Fibroblast of peridontal ligament (primary cell): ENCODE measurements at regions not wholly inside any gene's neighbourhood (a gene's known extent, or its start where the extent isn't known, plus 50 kb on each side); places are given as distances from the start of the nearest gene placed in this dataset.
"Not testable (repeated sequence)": the region's sequence is repeated elsewhere in the genome, so short reads cannot be mapped to it uniquely, and the experiment has no call there.

ENCODE experiments used
- DNase-seq: peaks from one replicate; pipeline ENCODE4 v3.0.0-alpha.2; 2010; ENCODE audit errors: extremely low read depth

GRCh38 chr21:15614766-15615165 lies 115.0 kb upstream of the USP25 start:
- no peak for DNase-seq

DNA sequence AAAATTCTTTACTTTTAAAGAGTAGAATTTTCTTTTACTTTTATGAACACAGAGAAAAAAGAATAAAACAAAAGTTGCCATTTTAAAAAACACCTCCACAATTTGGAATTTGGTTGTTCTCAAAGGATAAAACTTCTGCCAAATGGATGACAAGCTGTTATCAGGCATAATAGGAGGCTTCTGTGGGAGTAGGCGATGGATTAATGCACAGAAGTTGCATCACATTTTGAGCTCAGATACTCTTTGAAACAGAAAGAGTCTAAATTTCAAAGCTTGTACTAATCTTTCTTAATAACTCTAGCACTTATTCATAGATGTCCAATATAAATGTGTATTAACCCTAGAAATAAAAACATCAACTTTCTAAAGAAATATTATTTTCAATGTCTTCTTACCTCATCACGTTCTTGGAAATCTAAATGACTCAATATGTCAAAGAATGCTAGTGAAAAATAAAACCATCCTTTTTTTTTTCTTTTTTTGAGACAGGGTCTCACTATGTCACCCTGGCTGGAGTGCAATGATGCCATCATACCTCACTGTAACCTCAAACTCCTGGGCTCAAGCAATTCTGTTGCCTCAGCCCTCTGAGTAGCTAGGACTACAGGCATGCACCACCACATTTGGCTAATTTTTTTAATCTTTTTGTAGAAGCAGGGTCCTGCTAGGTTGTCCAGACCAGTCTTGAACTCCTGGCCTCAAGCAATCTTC lies 112.8 kb upstream of the USP25 start:
- DNase-seq, result no peak

DNA sequence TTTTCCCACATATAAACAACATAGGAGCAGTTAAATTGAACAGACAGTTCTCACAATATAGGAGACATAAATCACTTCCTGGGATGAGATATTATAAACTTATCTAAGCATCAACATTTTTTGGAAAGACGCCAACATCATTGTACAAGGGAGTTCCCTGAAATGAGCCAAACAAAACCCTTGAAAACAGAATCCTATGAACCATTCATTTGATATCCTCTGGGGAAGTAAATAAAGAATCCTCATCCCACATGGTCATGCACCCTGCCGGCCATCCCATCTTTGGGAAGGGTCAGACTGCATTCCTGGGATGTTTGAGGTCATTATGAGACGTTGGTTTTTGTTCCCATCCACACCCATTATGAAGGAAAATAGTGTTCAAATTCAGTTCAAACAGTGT lies 111.8 kb upstream of the USP25 start:
- peak; percentile 66 for DNase-seq

GRCh38 chr21:15620892-15621291 lies 108.9 kb upstream of the USP25 start:
- no peak for DNase-seq

- DNase-seq, result no peak
These were observed 105.1 kb upstream of the USP25 start for GRCh38 chr21:15624646-15625045.

DNA sequence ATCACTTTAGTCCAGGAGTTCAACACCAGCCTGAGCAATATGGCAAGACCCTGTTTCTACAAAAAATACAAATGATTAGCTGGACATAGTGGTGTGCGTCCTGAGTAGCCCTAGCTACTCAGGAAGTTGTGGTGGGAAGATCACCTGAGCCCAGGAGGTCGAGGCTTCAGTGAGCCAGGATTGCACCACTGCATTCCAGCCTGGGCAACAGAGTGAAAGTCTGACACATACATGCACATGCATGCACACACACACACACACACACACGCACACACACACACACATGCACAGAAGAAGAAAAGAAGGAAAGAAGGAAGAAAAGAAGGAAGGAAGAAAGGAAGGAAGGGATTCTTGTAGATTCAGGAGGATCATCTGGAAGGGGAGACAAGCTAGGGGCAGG lies 104.4 kb upstream of the USP25 start:
- no peak for DNase-seq

GRCh38 chr21:15626031-15626430 lies 103.8 kb upstream of the USP25 start:
- DNase-seq, result no peak

DNA sequence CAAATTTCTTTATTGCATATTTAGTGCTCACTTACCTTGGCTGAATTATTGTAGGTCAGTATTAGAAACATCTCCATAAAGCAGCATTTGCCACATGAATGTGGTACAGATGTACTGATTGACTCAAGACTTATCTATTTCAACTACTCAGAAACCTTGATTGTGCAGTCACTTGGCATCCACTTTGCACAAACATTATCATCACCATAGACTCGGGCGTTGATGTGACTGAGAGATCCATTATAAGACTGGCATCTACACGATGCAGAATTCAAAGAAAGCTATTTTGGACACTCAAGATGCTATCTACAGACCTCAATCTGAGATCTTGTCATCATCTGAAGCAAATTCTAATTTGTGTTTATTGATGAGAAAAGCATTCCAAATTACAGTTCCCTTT lies 102.8 kb upstream of the USP25 start:
- no peak for DNase-seq

DNA sequence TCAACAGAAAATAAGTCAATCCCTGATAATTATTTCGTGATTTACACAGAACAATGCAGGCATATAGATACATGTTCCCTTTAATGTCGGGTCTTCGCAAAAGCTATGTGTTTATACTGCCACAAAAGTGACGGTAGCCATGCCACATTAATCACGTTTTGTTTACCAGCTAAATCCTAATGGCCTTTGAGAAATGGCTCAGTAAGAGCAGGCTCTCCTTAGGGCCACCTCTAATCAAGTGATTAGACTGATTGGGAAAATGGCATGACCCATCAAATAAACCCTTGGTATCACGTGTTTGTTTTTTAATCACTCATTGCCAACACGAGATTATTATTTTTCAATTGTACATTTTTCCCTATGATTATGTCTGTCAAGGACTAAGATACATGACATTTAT lies 102.0 kb upstream of the USP25 start:
- DNase-seq, result no peak

DNA sequence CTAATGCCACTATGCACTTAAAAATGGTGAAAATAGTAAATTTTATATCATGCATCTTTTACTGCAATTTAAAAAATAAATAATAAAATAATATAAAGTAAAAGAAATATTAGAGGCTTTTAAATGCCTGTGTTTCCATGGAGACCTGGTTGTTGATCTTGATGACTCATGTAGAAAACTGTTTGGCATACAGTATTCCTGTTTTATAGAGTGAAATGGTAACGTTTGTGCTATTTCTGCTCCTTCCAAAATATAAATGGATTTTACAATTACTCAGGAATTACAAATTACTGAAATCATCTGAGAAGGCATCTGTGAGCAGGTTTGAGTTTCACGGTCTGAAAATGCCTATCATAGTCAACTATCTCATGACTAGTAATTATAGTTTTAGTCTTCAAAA lies 98.4 kb upstream of the USP25 start:
- DNase-seq, result peak; percentile 48

DNA sequence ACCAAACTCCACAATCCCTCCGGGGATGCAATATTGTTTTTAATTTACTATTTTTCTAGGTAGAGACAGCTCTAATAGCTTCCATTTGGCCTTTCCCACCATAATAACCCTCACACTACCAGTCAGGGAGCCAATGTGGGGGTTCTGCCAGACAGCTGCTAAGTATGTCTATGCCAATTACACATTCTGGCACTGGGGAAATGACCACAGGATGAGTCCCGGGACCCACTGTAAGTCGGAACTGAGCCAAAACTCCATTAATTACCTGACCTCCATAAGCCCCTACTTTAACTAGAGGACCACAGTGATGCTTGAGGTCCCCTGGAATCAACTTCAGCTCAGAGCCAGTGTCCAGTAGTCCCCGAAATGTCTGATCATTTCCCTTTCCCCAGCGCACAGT lies 95.2 kb upstream of the USP25 start:
- not testable (repeated sequence) for DNase-seq

DNA sequence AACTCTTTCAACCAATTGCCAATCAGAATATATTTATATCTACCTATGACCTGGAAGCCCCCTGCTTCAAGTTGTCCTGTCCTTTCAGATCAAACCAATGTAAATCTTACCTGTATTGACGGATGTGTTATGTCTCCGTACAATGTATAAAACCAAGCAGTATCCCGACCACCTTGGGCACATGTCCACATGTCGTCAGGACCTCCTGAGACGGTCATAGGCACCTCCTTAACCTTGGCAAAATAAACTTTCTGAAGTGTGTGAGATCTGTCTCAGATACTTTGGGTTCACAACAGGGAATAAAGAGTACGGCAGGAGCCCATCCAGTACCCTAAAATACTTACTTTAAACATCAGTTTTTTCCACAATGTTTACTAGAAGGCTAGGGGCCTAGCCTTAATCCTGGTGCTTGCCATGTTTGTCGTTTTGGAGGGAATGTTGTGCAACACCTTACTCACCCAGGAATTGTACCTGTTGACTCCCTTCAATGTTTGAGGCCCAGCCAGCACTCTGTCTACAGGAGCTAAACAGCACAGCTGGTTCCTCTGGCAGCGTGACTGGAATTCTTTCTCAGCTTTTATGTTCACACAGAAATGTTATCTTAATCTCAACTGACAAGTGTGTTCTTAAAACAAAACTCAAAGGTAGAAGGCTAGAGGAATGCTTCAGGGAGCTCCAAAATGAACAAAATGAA lies 90.8 kb upstream of the USP25 start:
- no peak for DNase-seq

DNA sequence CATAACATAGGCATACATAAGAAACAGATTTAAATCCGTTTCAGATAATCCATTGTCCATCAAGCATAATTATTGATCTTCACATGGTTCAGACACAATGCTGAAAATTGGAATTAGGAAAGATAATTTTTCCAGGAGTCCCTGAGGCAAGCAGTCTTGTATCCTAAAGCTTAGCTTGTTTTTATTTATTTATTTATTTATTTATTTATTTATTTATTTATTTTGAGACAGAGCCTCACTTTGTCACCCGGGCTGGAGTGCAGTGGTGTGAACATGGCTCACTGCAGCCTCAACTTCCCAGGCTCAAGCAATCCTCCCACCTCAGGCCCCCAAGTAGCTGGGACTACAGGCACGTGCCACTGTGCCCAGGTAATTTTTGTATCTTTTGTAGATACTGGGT lies 89.7 kb upstream of the USP25 start:
- DNase-seq, result not testable (repeated sequence)

GRCh38 chr21:15644489-15644888 lies 85.3 kb upstream of the USP25 start:
- DNase-seq, result no peak

- DNase-seq, result no peak
These were observed 84.0 kb upstream of the USP25 start for GRCh38 chr21:15645830-15646229.

DNA sequence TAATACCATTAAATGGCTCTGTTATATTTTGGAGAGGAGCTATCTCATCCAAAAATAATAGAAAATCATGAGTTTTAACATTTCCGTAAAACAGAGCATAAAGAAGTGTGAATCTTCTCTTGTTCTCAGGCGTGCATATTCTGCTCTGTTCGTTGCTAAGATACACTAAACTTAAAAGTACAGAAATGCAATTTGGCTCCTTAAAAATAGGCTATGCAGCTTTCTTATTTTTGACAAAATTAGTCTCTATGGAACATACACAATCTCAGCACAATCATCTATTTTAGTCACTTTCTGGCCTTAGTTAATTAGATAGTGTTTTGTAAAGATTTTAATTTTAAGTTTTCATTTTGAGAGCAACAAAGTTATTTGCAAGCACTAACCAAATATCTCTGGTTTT lies 79.0 kb upstream of the USP25 start:
- no peak for DNase-seq

- DNase-seq, result no peak
These were observed 78.6 kb upstream of the USP25 start for GRCh38 chr21:15651172-15651571.

DNA sequence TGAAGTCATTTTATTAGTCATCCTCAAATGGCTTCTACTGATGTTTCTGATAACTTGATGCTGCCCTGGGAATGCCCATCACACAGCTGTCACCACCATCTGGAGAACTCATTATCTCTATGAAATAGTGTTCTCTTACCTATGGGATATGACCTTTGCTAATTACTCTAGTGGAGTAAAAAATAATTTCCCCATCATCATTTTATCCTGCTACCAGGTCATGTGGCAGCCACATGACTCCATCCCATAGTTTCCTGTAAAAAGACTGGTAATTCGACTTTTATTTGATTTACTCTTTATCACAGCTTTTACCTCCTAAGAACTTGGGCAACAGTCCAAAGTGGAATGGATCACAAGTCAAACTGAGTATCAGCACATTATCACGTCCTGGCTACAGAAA lies 76.1 kb upstream of the USP25 start:
- no peak for DNase-seq

DNA sequence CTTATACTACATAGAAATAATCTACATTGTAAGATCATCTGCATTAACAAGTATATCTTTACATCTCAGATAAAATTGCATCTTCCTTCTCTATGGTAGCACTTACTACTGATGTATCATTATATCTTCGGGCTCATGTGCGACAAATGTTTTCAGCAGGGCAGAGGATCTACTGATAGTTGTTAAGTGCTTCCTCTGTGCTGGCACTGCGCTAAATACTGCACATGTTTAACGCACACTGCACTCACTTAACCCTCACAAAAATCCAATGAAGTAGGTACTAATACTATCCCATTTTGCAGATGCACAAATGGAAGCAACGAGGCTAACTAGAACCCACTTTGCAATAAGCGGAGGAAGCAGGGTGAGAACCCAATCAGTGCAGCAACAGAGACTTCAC lies 75.6 kb upstream of the USP25 start:
- DNase-seq, result no peak

- no peak for DNase-seq
These were observed 69.9 kb upstream of the USP25 start for GRCh38 chr21:15659753-15660422.

DNA sequence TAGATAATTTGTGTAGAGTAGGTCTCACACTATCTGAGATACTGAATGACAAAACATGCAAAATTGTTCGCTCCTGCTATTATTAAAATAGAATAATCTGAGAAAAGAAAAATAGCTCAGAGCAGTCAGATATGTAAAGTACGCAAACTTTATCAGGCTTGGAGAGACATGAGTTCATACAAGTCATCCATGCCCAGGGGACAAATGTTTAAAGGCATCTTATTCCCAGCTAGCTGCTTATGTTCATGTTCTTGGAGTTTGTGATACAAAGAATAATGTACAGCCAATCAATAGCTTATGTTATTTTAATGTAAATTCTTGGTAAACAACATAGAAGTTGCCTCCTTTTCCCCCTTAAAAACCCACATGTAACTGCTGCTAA lies 69.4 kb upstream of the USP25 start:
- DNase-seq, result no peak

- peak; percentile 33 for DNase-seq
These were observed 62.8 kb upstream of the USP25 start for GRCh38 chr21:15667010-15667409.

DNA sequence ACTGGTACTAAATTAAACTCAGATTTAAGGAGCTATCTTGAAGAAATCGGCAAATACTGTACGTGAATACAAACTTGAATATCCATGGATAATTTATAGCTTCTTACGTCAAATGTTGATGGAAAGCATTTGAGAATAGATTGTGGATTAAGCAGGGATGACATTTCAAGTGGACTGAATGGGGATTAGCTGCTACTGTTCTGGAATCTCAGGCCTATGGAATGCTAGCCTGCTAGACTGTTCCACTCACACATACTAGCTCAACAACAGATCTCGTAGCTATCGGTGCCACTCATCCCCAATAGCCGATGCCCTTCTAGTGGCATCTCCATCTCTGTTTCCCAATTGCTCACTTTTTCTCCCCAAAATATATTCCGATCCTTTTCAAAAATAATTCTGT lies 62.0 kb upstream of the USP25 start:
- no peak for DNase-seq
